IMR-90 (cell line): ENCODE measurements at regions not wholly inside any gene's neighbourhood (a gene's known extent, or its start where the extent isn't known, plus 50 kb on each side); places are given as distances from the start of the nearest gene placed in this dataset.

Experiments used
- ATAC-seq: fragments of 200-7000 bp; cut with Tn5 transposase; 2 replicates; pipeline ENCODE4 v1.9.1; 2020; ENCODE audit warnings: low read depth, mild to moderate bottlenecking, moderate library complexity
- BruUV-seq: library from RNA; stranded (reverse); fragments of 400-500 nt; replicated peaks from 2 replicates; lab custom pipeline; 2021; lab: Mats Ljungman, UMichigan
- CTCF ChIA-PET: fragments of 300-600 bp; formaldehyde crosslinking; extraction: SDS; loops from one replicate; lab custom pipeline; 2021; ENCODE audit warnings: antibody characterized with exemption; lab: Yijun Ruan, JAX
- POLR2A ChIA-PET: fragments of 300-600 bp; sonication (Branson Sonifier 250); formaldehyde crosslinking; loops from one replicate; lab custom pipeline; 2022; ENCODE audit warnings: antibody characterized with exemption; ENCODE audit not compliant: unreplicated experiment; lab: Charles Lee
- DNase-seq: peaks from one replicate; pipeline ENCODE4 v3.0.0; 2013
- H2AFZ ChIP-seq: replicated peaks from 2 replicates; pipeline ENCODE3; 2013; ENCODE audit warnings: low read length, mild to moderate bottlenecking; ENCODE audit not compliant: poor library complexity
- H2AK5ac ChIP-seq: 2 replicates; pipeline ENCODE4 v1.6.1; 2013; ENCODE audit warnings: low read depth, low read length, inconsistent platforms
- H2AK9ac ChIP-seq: replicated peaks from 2 replicates; pipeline ENCODE3; 2013; ENCODE audit warnings: mild to moderate bottlenecking, low read depth, low read length, moderate library complexity; ENCODE audit not compliant: poor library complexity
- H2BK120ac ChIP-seq: 2 replicates; pipeline ENCODE4 v1.6.1; 2013; ENCODE audit warnings: low read depth, low read length, inconsistent platforms
- H2BK15ac ChIP-seq: 3 replicates; pipeline ENCODE4 v1.6.1; 2013; ENCODE audit warnings: low read depth, low read length, inconsistent platforms
- H2BK20ac ChIP-seq: 2 replicates; pipeline ENCODE4 v1.6.1; 2013; ENCODE audit warnings: low read depth, mild to moderate bottlenecking, inconsistent platforms, low read length, moderate library complexity
- H2BK5ac ChIP-seq: 2 replicates; pipeline ENCODE4 v1.6.1; 2013; ENCODE audit warnings: mild to moderate bottlenecking, low read depth, low read length, inconsistent platforms; ENCODE audit not compliant: poor library complexity, severe bottlenecking
- H3K14ac ChIP-seq: replicated peaks from 2 replicates; pipeline ENCODE4 v1.6.1; 2013; ENCODE audit warnings: low read depth, low read length, inconsistent platforms
- H3K18ac ChIP-seq: 2 replicates; pipeline ENCODE4 v1.6.1; 2013; ENCODE audit warnings: low read depth, low read length, control low read depth
- H3K23ac ChIP-seq: 2 replicates; pipeline ENCODE4 v1.6.1; 2013; ENCODE audit warnings: low read depth, low read length, inconsistent platforms
- H3K27ac ChIP-seq: 2 replicates; pipeline ENCODE4 v1.5.1; 2013; ENCODE audit warnings: mild to moderate bottlenecking, control low read depth, low read length; ENCODE audit not compliant: insufficient read depth
- H3K27me3 ChIP-seq: 2 replicates; pipeline ENCODE4 v1.6.1; 2013; ENCODE audit warnings: low read length; ENCODE audit not compliant: control insufficient read depth, insufficient read depth
- H3K36me3 ChIP-seq: 2 replicates; pipeline ENCODE4 v1.6.1; 2013; ENCODE audit warnings: low read length, mixed read lengths; ENCODE audit not compliant: control insufficient read depth, insufficient read depth
- H3K4ac ChIP-seq: 2 replicates; pipeline ENCODE4 v1.6.1; 2013; ENCODE audit warnings: low read depth, low read length, inconsistent platforms
- H3K4me1 ChIP-seq: 2 replicates; pipeline ENCODE4 v1.6.1; 2013; ENCODE audit warnings: low read length, mixed read lengths; ENCODE audit not compliant: control insufficient read depth, insufficient read depth
- H3K4me2 ChIP-seq: 2 replicates; pipeline ENCODE4 v1.6.1; 2013; ENCODE audit warnings: low read depth, mild to moderate bottlenecking, control low read depth, low read length, moderate library complexity
- H3K4me3 ChIP-seq: 2 replicates; pipeline ENCODE4 v1.5.1; 2013; ENCODE audit warnings: low read depth, mild to moderate bottlenecking, control low read depth, low read length, moderate library complexity; ENCODE audit not compliant: insufficient read depth
- H3K56ac ChIP-seq: 2 replicates; pipeline ENCODE4 v1.6.1; 2013; ENCODE audit warnings: low read length, inconsistent platforms; ENCODE audit not compliant: insufficient read depth; ENCODE audit errors: extremely low read depth
- H3K79me1 ChIP-seq, 2 experiments: 2 replicates each; pipeline ENCODE4 v1.6.1; 2013; ENCODE audit warnings: low read length in 2 of 2, inconsistent platforms in 1 of 2, low read depth in 1 of 2
- H3K9ac ChIP-seq: 2 replicates; pipeline ENCODE4 v1.6.1; 2013; ENCODE audit warnings: low read depth, low read length, control low read depth
- H3K9me1 ChIP-seq: 2 replicates; pipeline ENCODE4 v1.6.1; 2013; ENCODE audit warnings: low read length, inconsistent platforms; ENCODE audit not compliant: insufficient read depth
- H3K9me3 ChIP-seq: 2 replicates; pipeline ENCODE4 v1.6.1; 2013; ENCODE audit warnings: low read length; ENCODE audit not compliant: control insufficient read depth, insufficient read depth
- H4K20me1 ChIP-seq: 2 replicates; pipeline ENCODE4 v1.6.1; 2013; ENCODE audit warnings: low read length, inconsistent platforms; ENCODE audit not compliant: insufficient read depth
- H4K5ac ChIP-seq: 2 replicates; pipeline ENCODE4 v1.6.1; 2013; ENCODE audit warnings: mild to moderate bottlenecking, low read depth, low read length, control low read depth
- H4K8ac ChIP-seq, 2 experiments: 2 replicates each; pipeline ENCODE4 v1.6.1; 2013; ENCODE audit warnings: low read depth in 2 of 2, low read length in 2 of 2, control low read depth in 1 of 2, inconsistent platforms in 1 of 2
- H4K91ac ChIP-seq: 2 replicates; pipeline ENCODE4 v1.6.1; 2013; ENCODE audit warnings: low read depth, low read length, inconsistent platforms; ENCODE audit not compliant: insufficient read depth
- MAFK ChIP-seq: IDR thresholded peaks from 2 replicates; pipeline ENCODE4 v1.6.1; 2012; ENCODE audit warnings: low read depth, low read length, improper control_type of control experiment
- NFE2L2 ChIP-seq: fragments of 150-350 bp; IDR thresholded peaks from 2 replicates; pipeline ENCODE4 v1.6.1; 2016; ENCODE audit warnings: low read depth, mild to moderate bottlenecking, low read length
- RAD21 ChIP-seq: IDR thresholded peaks from 2 replicates; pipeline ENCODE4 v1.6.1; 2012; ENCODE audit warnings: low read length, improper control_type of control experiment
- RCOR1 ChIP-seq: IDR thresholded peaks from 2 replicates; pipeline ENCODE4 v1.6.1; 2012; ENCODE audit warnings: mild to moderate bottlenecking, low read length, improper control_type of control experiment; ENCODE audit not compliant: insufficient replicate concordance
- SMC3 ChIP-seq: fragments of 150-350 bp; IDR thresholded peaks from 2 replicates; pipeline ENCODE4 v1.6.1; 2016; ENCODE audit warnings: low read depth, mild to moderate bottlenecking, antibody characterized with exemption, low read length, moderate library complexity
- USF2 ChIP-seq: fragments of 150-350 bp; IDR thresholded peaks from 2 replicates; pipeline ENCODE4 v1.6.1; 2017; ENCODE audit warnings: mild to moderate bottlenecking, antibody characterized with exemption, low read length, low read depth
- WGBS, 2 experiments: methylation state at CpG; one replicate each; pipeline versions ENCODE4 v1.1.5 to v1.1.7; 2013; ENCODE audit warnings: missing lambda C conversion rate in 2 of 2; ENCODE audit not compliant: insufficient read length in 1 of 2; ENCODE audit errors: extremely low coverage in 2 of 2; 5-methylcytosine and 5-hydroxymethylcytosine counted together
- dilution Hi-C: fragments of 300-500 bp; cut with HindIII; formaldehyde crosslinking; loops from one replicate; pipeline ENCODE4 v1.14.3; 2018; ENCODE audit warnings: low sequenced_read_pairs; ENCODE audit not compliant: unreplicated experiment
- in situ Hi-C: fragments of 300-500 bp; cut with MboI; formaldehyde crosslinking; loops from 3 replicates; pipeline ENCODE4 v1.14.3; 2019; ENCODE audit warnings: low sequenced_read_pairs, inconsistent platforms, mixed read lengths
- intact Hi-C: fragments of 100-400 bp; cut with micrococcal nuclease; formaldehyde crosslinking; loops from 2 replicates; pipeline ENCODE4 v1.10.0; 2022

- Histone ChIP-seq H3K56ac (no peak overlapping the region), H4K5ac (no peak overlapping the region), H2AK9ac (no peak overlapping the region), H4K91ac (no peak overlapping the region), H3K23ac (no peak overlapping the region), H3K14ac (no peak overlapping the region), H3K27ac (no peak overlapping the region), H3K4ac (no peak overlapping the region), H3K4me3 (no peak overlapping the region), H3K36me3 (no peaks in the 10 kb centered on the region), H2BK5ac (no peak overlapping the region), H3K79me1 (no peaks in the 10 kb centered on the region), H3K18ac (no peak overlapping the region), H2BK15ac (no peak overlapping the region), H3K9me1 (peaks cover 7% of the 10 kb centered on the region), H4K8ac (no peak overlapping the region), H3K9ac (no peak overlapping the region), H4K20me1 (no peaks in the 10 kb centered on the region), H3K4me1 (peaks cover 11% of the 10 kb centered on the region), H3K27me3 (no peaks in the 10 kb centered on the region), H3K9me3 (no peaks in the 10 kb centered on the region), H2AK5ac (no peak overlapping the region), H2BK120ac (no peak overlapping the region), H3K4me2 (no peak overlapping the region), H2BK20ac (no peak overlapping the region), H2AFZ (no peak overlapping the region)
- WGBS, 2 experiments, result 100% methylated on average over 1 of the region's 6 CpGs; no CpG with 5 or more reads in 1 of the 2 experiments
- intact Hi-C loops (no loop called here), dilution Hi-C loops (no loop called here), in situ Hi-C loops (no loop called here)
- DNase-seq (no peak), ATAC-seq (no peak)
- TF ChIP-seq NFE2L2 (no peak), SMC3 (no peak), RAD21 (no peak), RCOR1 (no peak), USF2 (no peak), MAFK (no peak)
- ChIA-PET CTCF (no interaction called here), POLR2A (no interaction called here)
- BruUV-seq, result no TSS peak
Observed at GRCh38 chr6:118746145-118746824, 94.9 kb upstream of the CEP85L start.
